HEK293 (cell line): ENCODE measurements at regions not wholly inside any gene's neighbourhood (a gene's known extent, or its start where the extent isn't known, plus 50 kb on each side); places are given as distances from the start of the nearest gene placed in this dataset.

Experiments used
- CTCF ChIP-seq: fragments of 450-650 bp; formaldehyde crosslinking; IDR thresholded peaks from 2 replicates; pipeline ENCODE4 v1.5.1; 2016; ENCODE audit warnings: missing biosample characterization, missing genetic modification characterization
- PRDM6 ChIP-seq: fragments of 450-650 bp; formaldehyde crosslinking; IDR thresholded peaks from 2 replicates; pipeline ENCODE4 v1.5.1; 2017; ENCODE audit warnings: missing biosample characterization, missing genetic modification characterization
- REST ChIP-seq: fragments of 450-650 bp; formaldehyde crosslinking; IDR thresholded peaks from 2 replicates; pipeline ENCODE4 v1.5.1; 2016; ENCODE audit warnings: missing biosample characterization, missing genetic modification characterization
- SETDB1 ChIP-seq: IDR thresholded peaks from one replicate; pipeline ENCODE4 v1.6.1; 2017; ENCODE audit warnings: mild to moderate bottlenecking, low read length, moderate library complexity, mixed read lengths; ENCODE audit not compliant: insufficient read length
- TCF7L2 ChIP-seq: IDR thresholded peaks from 2 replicates; pipeline ENCODE4 v1.6.1; 2011; ENCODE audit warnings: low read depth, mild to moderate bottlenecking, inconsistent platforms, low read length, moderate library complexity, borderline replicate concordance
- ZNF501 ChIP-seq: fragments of 450-650 bp; formaldehyde crosslinking; IDR thresholded peaks from 2 replicates; pipeline ENCODE4 v1.5.1; 2016; ENCODE audit warnings: missing biosample characterization, missing genetic modification characterization
- ZNF555 ChIP-seq: fragments of 450-650 bp; formaldehyde crosslinking; conservative IDR thresholded peaks from 2 replicates; pipeline ENCODE4 v1.5.1; 2017; ENCODE audit warnings: missing biosample characterization, mild to moderate bottlenecking, missing genetic modification characterization, inconsistent platforms
- ZNF624 ChIP-seq: fragments of 450-650 bp; formaldehyde crosslinking; IDR thresholded peaks from 2 replicates; pipeline ENCODE4 v1.5.1; 2017; ENCODE audit warnings: missing biosample characterization, missing genetic modification characterization
- ZNF660 ChIP-seq: fragments of 450-650 bp; IDR thresholded peaks from 2 replicates; pipeline ENCODE4 v1.5.1; 2018; ENCODE audit warnings: missing biosample characterization, mild to moderate bottlenecking, missing genetic modification characterization
- TF ChIP-seq, protein P1 (sequence below): fragments of 450-650 bp; formaldehyde crosslinking; IDR thresholded peaks from 2 replicates; pipeline ENCODE4 v1.5.1; 2016; ENCODE audit warnings: missing biosample characterization, missing genetic modification characterization
- TF ChIP-seq, protein P2 (sequence below): fragments of 450-650 bp; formaldehyde crosslinking; IDR thresholded peaks from 2 replicates; pipeline ENCODE4 v1.5.1; 2016; ENCODE audit warnings: missing biosample characterization, missing genetic modification characterization

DNA sequence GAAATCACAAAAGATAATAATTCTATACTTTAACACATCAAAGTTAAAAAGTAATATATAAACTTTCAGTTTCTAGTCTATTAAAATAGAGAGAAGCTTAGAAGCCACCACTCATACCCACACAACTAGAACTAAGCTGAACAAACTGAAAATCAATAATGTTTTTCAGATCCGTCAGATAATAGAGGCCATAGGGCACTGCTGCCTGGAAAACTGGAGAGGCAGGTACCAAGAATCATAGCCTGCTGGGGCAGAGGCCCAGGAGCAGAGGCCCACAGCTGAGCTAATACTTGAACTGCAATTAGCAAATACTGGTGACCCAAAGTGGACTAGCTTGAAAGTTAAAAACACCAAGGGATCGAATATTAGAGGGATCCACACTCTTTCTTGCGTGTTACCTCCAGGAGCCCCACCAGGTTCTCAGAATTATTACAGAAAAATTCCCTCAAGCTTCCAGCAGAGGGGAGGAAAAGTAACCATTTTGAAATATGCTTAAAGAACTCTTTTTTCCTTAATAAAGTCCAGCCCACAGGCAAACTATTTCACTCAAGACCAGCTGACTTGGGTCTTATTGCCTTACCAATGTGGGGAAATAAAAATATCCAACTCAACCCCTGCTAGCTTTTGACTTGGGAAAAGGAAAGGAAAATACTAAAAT lies 774.1 kb upstream of the IGFBP3 start:
- TF ChIP-seq ZNF624: no peak
- no peak for TF ChIP-seq TCF7L2
- no peak for TF ChIP-seq ZNF501 (tag by site-specific recombination)
- TF ChIP-seq, protein P1, sequence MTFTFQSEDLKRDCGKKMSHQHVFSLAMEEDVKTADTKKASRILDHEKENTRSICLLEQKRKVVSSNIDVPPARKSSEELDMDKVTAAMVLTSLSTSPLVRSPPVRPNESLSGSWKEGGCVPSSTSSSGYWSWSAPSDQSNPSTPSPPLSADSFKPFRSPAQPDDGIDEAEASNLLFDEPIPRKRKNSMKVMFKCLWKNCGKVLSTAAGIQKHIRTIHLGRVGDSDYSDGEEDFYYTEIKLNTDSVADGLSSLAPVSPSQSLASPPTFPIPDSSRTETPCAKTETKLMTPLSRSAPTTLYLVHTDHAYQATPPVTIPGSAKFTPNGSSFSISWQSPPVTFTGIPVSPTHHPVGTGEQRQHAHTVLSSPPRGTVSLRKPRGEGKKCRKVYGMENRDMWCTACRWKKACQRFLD (tag by site-specific recombination): no peak
- no peak for TF ChIP-seq CTCF (tag by site-specific recombination)
- TF ChIP-seq, protein P2, sequence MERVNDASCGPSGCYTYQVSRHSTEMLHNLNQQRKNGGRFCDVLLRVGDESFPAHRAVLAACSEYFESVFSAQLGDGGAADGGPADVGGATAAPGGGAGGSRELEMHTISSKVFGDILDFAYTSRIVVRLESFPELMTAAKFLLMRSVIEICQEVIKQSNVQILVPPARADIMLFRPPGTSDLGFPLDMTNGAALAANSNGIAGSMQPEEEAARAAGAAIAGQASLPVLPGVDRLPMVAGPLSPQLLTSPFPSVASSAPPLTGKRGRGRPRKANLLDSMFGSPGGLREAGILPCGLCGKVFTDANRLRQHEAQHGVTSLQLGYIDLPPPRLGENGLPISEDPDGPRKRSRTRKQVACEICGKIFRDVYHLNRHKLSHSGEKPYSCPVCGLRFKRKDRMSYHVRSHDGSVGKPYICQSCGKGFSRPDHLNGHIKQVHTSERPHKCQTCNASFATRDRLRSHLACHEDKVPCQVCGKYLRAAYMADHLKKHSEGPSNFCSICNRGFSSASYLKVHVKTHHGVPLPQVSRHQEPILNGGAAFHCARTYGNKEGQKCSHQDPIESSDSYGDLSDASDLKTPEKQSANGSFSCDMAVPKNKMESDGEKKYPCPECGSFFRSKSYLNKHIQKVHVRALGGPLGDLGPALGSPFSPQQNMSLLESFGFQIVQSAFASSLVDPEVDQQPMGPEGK (tag by site-specific recombination): no peak
- no peak for TF ChIP-seq PRDM6 (tag by site-specific recombination)
- TF ChIP-seq REST (tag by site-specific recombination): no peak
- TF ChIP-seq ZNF555 (tag by site-specific recombination): no peak
- no peak for TF ChIP-seq ZNF660 (tag by site-specific recombination)
- TF ChIP-seq SETDB1: no peak
